Body of pancreas (tissue), 4 donors: ENCODE measurements at regions not wholly inside any gene's neighbourhood (a gene's known extent, or its start where the extent isn't known, plus 50 kb on each side); places are given as distances from the start of the nearest gene placed in this dataset.

Source experiments
- ATAC-seq: fragments of 150-250 bp; one replicate; pipeline ENCODE4 v1.9.1; 2016
- DNase-seq, 4 donors: peaks; one replicate each; pipeline ENCODE4 v3.0.0-alpha.2; 2019
- H3K27ac ChIP-seq, 4 donors: fragments of 200-600 bp; sonication (generic); 1 replicate in 3 of 4; 2 replicates in 1 of 4; pipeline versions ENCODE4 v1.5.1 to v1.6.1; 2016 to 2019; ENCODE audit warnings: mild to moderate bottlenecking in 1 of 4, mixed read lengths in 1 of 4, moderate library complexity in 1 of 4
- H3K27me3 ChIP-seq, 2 donors: fragments of 200-600 bp; sonication (generic); one replicate each; pipeline ENCODE4 v1.6.0; 2016; ENCODE audit warnings: mild to moderate bottlenecking in 1 of 2
- H3K36me3 ChIP-seq, 2 donors: fragments of 200-600 bp; sonication (generic); replicated peaks in 1 of 2; 2 replicates each; pipeline ENCODE4 v1.5.1; 2016; ENCODE audit warnings: low read depth in 2 of 2; ENCODE audit not compliant: insufficient read depth in 1 of 2
- H3K4me1 ChIP-seq: fragments of 200-600 bp; sonication (generic); one replicate; pipeline ENCODE4 v1.6.0; 2016
- H3K4me3 ChIP-seq, 2 donors: fragments of 200-600 bp; sonication (generic); 1 replicate in 1 of 2; 2 replicates in 1 of 2; pipeline ENCODE4 v1.5.1; 2016 to 2019
- H3K9me3 ChIP-seq, 3 donors: fragments of 200-600 bp; sonication (generic); 1 replicate in 2 of 3; 2 replicates in 1 of 3; pipeline ENCODE4 v1.5.1; 2016
- POLR2A ChIP-seq, 3 donors: fragments of 450-650 bp; IDR thresholded peaks; one replicate each; pipeline ENCODE4 v1.6.1; 2016; ENCODE audit warnings: antibody characterized with exemption in 3 of 3, mild to moderate bottlenecking in 2 of 3
- WGBS, 2 donors: methylation state at CpG; one replicate each; pipeline ENCODE4 v1.1.5; 2017; 5-methylcytosine and 5-hydroxymethylcytosine counted together
- intact Hi-C: fragments of 100-400 bp; cut with DNase I; formaldehyde crosslinking; loops from one replicate; pipeline ENCODE4 v1.15.1; 2023
- TF ChIP-seq, protein P1 (sequence below), 7 experiments: fragments of 450-650 bp in 4 of 7; fragments of 200-600 bp in 3 of 7; sonication (generic) in 3 of 7; IDR thresholded peaks; one replicate each; pipeline ENCODE4 v1.5.1; 2016 to 2019; ENCODE audit warnings: antibody characterized with exemption in 7 of 7

DNA sequence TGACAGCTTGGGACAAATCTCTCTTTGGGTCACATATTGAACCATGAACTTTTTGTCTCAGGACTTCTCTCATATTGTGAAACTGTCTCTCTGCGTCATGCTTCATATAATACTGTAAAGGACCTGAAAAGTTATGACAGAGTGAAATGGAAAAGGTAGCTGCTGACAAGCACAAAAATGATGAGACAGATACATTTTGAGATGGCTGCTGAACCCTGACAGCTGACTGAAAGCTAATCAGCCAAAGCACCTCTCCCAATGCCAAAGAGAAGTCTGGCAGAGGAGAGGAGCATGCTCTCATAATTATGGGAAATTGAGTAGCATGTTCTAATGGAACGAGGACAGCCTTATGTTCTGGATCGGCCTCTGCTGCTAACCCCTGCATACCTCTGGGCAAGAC lies 873.4 kb upstream of the ADGRL3 start:
- DNase-seq: no peak
- Histone ChIP-seq H3K27me3 (no peaks in the 10 kb centered on the region), H3K9me3 (no peaks in the 10 kb centered on the region), H3K27ac (no peak overlapping the region), H3K4me1 (no peaks in the 10 kb centered on the region), H3K36me3 (no peaks in the 10 kb centered on the region), H3K4me3 (no peak overlapping the region)
- WGBS, 2 donors: 51 to 64% methylated on average over 3 of the region's 3 CpGs
- intact Hi-C loops: no loop called here
- TF ChIP-seq, protein P1, sequence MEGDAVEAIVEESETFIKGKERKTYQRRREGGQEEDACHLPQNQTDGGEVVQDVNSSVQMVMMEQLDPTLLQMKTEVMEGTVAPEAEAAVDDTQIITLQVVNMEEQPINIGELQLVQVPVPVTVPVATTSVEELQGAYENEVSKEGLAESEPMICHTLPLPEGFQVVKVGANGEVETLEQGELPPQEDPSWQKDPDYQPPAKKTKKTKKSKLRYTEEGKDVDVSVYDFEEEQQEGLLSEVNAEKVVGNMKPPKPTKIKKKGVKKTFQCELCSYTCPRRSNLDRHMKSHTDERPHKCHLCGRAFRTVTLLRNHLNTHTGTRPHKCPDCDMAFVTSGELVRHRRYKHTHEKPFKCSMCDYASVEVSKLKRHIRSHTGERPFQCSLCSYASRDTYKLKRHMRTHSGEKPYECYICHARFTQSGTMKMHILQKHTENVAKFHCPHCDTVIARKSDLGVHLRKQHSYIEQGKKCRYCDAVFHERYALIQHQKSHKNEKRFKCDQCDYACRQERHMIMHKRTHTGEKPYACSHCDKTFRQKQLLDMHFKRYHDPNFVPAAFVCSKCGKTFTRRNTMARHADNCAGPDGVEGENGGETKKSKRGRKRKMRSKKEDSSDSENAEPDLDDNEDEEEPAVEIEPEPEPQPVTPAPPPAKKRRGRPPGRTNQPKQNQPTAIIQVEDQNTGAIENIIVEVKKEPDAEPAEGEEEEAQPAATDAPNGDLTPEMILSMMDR (IDR thresholded peaks at IDR 0.05): no peak
- no peak for TF ChIP-seq POLR2A (IDR thresholded peaks at IDR 0.05)
- no peak for ATAC-seq

DNA sequence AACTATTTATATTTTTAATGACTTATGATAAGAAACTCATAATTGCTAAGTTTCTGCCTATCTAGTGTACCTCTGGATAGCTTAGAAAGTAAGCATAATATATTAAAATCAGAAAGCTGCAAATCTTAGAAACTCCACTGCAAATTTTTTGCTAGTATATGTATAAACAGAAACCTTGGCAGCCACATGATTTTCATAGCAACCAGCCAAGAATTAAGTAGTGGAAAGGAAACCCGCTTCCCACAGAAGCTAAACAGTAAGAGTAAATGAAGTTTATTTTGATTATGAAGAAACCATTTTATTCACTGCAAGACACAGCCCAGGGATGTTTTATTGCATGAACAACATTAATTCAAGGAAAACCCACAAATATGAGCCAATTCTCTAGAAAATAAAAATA lies 872.5 kb upstream of the ADGRL3 start:
- Histone ChIP-seq H3K27me3 (no peaks in the 10 kb centered on the region), H3K9me3 (no peaks in the 10 kb centered on the region), H3K4me3 (no peak overlapping the region), H3K27ac (no peak overlapping the region), H3K4me1 (no peaks in the 10 kb centered on the region), H3K36me3 (no peaks in the 10 kb centered on the region)
- intact Hi-C loops: no loop called here
- 58 to 61% methylated on average over 1 of the region's 1 CpG for WGBS, 2 donors
- ATAC-seq: no peak
- no peak for DNase-seq
- no peak for TF ChIP-seq POLR2A (IDR thresholded peaks at IDR 0.05)
- TF ChIP-seq, protein P1 (IDR thresholded peaks at IDR 0.05): no peak

DNA sequence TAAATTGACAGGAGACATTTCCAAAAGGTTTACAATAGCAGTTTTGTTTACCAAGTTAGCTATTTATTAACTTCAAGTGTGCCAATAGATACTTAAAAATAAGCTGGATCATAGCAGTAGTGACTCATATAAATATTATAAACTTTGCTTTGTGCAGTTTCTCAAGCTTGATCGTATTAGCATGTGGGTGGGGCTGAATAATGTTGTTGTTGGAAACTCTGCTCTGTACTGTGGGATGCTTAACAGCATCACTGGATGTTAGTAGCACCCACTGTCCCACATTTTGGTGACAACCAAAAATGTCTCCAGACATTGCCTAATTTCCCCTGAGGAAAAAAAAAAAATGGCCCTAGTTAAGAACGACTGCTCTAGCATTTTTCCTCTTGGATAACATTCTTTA lies 855.2 kb upstream of the ADGRL3 start:
- no peak for TF ChIP-seq POLR2A (IDR thresholded peaks at IDR 0.05)
- TF ChIP-seq, protein P1 (IDR thresholded peaks at IDR 0.05): no peak
- no peak overlapping the region for H3K4me3 ChIP-seq
- no peaks in the 10 kb centered on the region for H3K4me1 ChIP-seq
- ATAC-seq (no peak), DNase-seq (no peak)
- no peaks in the 10 kb centered on the region for H3K27me3 ChIP-seq
- intact Hi-C loops: no loop called here
- no peaks in the 10 kb centered on the region for H3K9me3 ChIP-seq
- no peak overlapping the region for H3K27ac ChIP-seq
- no peaks in the 10 kb centered on the region for H3K36me3 ChIP-seq
- 11 to 26% methylated on average over 2 of the region's 2 CpGs for WGBS, 2 donors

DNA sequence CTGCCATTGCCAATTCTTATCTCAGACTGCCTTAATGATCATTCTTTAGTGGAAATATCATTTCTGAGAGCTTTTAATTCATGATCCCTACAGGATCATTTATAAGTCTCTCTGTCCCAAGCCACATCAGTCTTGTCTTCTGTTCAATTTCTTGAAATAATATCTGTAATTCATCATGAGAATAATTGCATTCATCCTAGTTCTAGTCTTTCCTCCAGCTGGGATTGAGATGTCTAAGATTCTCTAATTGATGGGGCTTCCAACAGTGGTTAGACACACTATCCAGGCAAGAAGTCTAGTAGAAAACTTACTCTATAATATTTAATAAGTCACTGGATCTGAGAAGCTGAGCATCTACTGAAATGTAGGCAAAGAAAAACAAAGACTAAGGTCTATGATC lies 854.7 kb upstream of the ADGRL3 start:
- DNase-seq: no peak
- intact Hi-C loops: no loop called here

DNA sequence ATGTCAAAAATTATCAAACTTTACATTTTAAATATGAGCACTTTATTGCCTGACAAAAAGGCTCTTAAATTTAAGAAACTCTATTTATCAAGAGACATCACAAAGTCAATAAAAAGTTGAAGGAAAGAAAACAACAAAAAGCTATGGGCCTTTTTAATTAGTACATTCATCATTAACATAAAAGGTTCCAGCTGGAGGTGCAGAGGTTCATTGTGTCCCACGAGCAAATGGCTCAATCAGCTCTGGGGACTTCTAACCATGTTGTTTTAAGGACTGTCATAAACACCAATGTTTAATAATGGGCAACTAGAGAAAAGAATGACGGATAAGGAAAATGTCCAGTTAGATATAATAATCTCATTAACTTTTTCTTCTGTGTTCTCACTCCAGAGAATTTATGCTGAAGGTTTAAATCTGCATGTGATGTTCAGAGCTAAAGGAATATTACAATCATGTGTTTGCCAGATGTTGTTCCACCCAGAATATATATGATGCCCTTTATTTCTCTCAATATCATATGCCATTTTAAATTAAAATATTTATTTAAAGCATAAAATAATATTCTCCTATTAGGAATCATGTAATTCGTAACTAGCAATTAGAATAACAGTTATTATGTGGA lies 840.3 kb upstream of the ADGRL3 start:
- no peak for ATAC-seq
- Histone ChIP-seq H3K9me3 (no peaks in the 10 kb centered on the region), H3K4me1 (no peaks in the 10 kb centered on the region), H3K27ac (no peak overlapping the region), H3K27me3 (no peaks in the 10 kb centered on the region), H3K4me3 (no peak overlapping the region), H3K36me3 (no peaks in the 10 kb centered on the region)
- no peak for DNase-seq
- WGBS, 2 donors: 43 to 44% methylated on average over 3 of the region's 3 CpGs
- intact Hi-C loops: no loop called here
- TF ChIP-seq, protein P1 (IDR thresholded peaks at IDR 0.05): no peak
- no peak for TF ChIP-seq POLR2A (IDR thresholded peaks at IDR 0.05)

More for the DNA sequence above, 854.7 kb upstream of the ADGRL3 start:
- H3K36me3 ChIP-seq: no peaks in the 10 kb centered on the region
- H3K9me3 ChIP-seq: no peaks in the 10 kb centered on the region
- H3K27ac ChIP-seq: no peak overlapping the region
- H3K27me3 ChIP-seq: no peaks in the 10 kb centered on the region
- TF ChIP-seq, protein P1 (IDR thresholded peaks at IDR 0.05): no peak
- TF ChIP-seq POLR2A (IDR thresholded peaks at IDR 0.05): no peak
- no peak for ATAC-seq
- no peaks in the 10 kb centered on the region for H3K4me1 ChIP-seq
- H3K4me3 ChIP-seq: no peak overlapping the region
